ENCODE measurements at regions not wholly inside any gene's neighbourhood (a gene's known extent, or its start where the extent isn't known, plus 50 kb on each side); places are given as distances from the start of the nearest gene placed in this dataset.

DNA sequence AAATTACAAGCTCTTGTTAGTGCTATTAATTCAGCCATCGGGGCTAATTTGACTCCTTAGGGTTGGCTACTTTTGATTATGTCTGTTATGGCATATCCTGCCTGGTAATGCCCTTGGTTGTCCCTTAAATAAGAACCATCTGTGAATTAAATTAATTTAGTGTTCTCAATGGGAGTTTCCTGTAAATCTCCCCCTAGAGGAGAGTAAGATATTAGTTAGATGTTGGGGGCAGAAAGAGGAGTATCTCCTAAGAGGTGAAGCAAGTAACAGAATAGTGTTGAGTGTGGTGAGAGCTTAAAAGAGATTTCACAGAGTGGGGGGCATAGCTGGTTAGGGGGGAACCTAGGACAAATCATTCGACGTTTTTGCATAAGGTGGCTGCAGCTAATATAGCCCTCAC is 1126.9 kb downstream of the JRKL start:
- TF ChIP-seq, protein P1, sequence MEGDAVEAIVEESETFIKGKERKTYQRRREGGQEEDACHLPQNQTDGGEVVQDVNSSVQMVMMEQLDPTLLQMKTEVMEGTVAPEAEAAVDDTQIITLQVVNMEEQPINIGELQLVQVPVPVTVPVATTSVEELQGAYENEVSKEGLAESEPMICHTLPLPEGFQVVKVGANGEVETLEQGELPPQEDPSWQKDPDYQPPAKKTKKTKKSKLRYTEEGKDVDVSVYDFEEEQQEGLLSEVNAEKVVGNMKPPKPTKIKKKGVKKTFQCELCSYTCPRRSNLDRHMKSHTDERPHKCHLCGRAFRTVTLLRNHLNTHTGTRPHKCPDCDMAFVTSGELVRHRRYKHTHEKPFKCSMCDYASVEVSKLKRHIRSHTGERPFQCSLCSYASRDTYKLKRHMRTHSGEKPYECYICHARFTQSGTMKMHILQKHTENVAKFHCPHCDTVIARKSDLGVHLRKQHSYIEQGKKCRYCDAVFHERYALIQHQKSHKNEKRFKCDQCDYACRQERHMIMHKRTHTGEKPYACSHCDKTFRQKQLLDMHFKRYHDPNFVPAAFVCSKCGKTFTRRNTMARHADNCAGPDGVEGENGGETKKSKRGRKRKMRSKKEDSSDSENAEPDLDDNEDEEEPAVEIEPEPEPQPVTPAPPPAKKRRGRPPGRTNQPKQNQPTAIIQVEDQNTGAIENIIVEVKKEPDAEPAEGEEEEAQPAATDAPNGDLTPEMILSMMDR (conservative IDR thresholded peaks at IDR 0.05; ENCODE audit: low read depth, low read length): no peak
- TF ChIP-seq RCOR1 (IDR thresholded peaks at IDR 0.05; ENCODE audit: insufficient replicate concordance, low read length) (no peak), BHLHE40 (IDR thresholded peaks at IDR 0.05; ENCODE audit: low read depth, low read length) (no peak), POLR2A (IDR thresholded peaks at IDR 0.05; ENCODE audit: low read depth, low read length) (no peak), SMC3 (IDR thresholded peaks at IDR 0.05; ENCODE audit: low read depth, low read length) (no peak), RFX5 (IDR thresholded peaks at IDR 0.05; ENCODE audit: low read depth, low read length) (no peak), CEBPB (IDR thresholded peaks at IDR 0.05; ENCODE audit: low read depth, low read length) (no peak), MAFK (IDR thresholded peaks at IDR 0.05; ENCODE audit: low read depth, low read length) (no peak), CHD1 (IDR thresholded peaks at IDR 0.05; ENCODE audit: low read depth, low read length) (no peak), RAD21 (IDR thresholded peaks at IDR 0.05; ENCODE audit: low read length) (no peak), MXI1 (IDR thresholded peaks at IDR 0.05; ENCODE audit: borderline replicate concordance, low read depth, low read length) (no peak), NFE2L2 (IDR thresholded peaks at IDR 0.05; ENCODE audit: low read depth, low read length) (no peak)
- TF ChIP-seq, protein P2, sequence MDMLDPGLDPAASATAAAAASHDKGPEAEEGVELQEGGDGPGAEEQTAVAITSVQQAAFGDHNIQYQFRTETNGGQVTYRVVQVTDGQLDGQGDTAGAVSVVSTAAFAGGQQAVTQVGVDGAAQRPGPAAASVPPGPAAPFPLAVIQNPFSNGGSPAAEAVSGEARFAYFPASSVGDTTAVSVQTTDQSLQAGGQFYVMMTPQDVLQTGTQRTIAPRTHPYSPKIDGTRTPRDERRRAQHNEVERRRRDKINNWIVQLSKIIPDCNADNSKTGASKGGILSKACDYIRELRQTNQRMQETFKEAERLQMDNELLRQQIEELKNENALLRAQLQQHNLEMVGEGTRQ (IDR thresholded peaks at IDR 0.05; ENCODE audit: low read depth, low read length): no peak
- TF ChIP-seq, protein P3, sequence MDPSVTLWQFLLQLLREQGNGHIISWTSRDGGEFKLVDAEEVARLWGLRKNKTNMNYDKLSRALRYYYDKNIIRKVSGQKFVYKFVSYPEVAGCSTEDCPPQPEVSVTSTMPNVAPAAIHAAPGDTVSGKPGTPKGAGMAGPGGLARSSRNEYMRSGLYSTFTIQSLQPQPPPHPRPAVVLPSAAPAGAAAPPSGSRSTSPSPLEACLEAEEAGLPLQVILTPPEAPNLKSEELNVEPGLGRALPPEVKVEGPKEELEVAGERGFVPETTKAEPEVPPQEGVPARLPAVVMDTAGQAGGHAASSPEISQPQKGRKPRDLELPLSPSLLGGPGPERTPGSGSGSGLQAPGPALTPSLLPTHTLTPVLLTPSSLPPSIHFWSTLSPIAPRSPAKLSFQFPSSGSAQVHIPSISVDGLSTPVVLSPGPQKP (IDR thresholded peaks at IDR 0.05; ENCODE audit: borderline replicate concordance, low read depth, low read length): no peak

Measured in IMR-90 (cell line).